Kidney capillary endothelial cell (primary cell): ENCODE measurements at regions not wholly inside any gene's neighbourhood (a gene's known extent, or its start where the extent isn't known, plus 50 kb on each side); places are given as distances from the start of the nearest gene placed in this dataset.
"Not testable (repeated sequence)": the region's sequence is repeated elsewhere in the genome, so short reads cannot be mapped to it uniquely, and the experiment has no call there.

Experiments used
- DNase-seq: peaks from one replicate; pipeline ENCODE4 v3.0.0-alpha.2; 2018; ENCODE audit warnings: low spot score

DNA sequence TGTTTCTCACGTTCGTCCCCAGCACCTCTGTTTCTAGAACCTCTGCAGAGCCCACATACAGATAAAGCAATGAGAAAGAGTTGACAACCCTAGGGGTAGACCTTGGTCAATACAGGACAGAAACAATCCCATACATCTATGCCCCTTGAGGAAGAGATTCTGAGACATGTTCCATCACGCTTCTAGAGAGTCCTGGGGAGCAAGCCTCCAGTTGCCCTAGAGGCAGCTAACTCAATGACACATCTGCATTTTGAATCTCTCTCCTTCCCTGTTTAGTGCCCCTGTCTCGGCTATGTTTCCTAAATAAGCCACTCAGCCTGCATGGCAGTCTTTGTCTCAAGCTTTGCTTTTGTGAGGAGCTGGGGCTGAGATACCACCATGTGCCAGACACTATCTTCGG, 435.3 kb downstream of the CD83 start:
- no peak for DNase-seq

DNA sequence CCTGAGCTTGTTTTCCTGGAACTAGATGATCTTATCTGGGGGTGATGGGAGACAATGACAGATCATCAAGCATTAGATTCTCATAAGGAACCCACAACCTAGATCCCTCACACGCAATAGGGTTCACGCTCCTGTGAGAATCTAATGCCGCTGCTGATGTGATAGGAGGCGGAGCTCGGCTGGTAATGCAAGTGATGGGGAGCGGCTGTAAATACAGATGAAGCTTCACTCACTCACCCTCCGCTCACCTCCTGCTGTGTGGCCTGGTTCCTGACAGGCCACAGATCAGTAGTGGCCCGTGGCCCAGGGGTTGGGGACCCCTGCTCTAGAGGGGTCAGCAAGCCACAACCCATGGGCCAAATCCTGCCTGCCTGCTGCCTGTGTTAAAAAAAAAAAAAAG, 435.9 kb downstream of the CD83 start:
- no peak for DNase-seq

DNA sequence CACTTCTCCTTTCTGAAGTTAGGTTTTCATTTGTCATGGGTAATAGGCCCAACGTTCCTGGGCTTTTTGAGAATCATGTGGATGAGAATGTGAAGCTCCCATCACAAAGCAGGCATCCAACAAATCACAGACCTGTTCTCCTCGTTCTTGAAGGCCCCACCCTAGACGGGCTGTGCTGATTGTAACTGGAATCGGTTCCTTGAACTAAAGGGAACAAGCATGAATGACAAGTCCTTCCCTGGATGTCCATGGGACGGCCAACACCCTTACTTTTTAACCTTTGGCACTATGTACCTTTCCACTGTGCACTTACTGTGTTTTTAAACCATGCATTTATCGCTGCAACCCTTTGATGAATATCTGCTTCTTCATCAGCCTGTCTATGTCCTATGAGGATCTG, 438.2 kb downstream of the CD83 start:
- DNase-seq, result no peak

DNA sequence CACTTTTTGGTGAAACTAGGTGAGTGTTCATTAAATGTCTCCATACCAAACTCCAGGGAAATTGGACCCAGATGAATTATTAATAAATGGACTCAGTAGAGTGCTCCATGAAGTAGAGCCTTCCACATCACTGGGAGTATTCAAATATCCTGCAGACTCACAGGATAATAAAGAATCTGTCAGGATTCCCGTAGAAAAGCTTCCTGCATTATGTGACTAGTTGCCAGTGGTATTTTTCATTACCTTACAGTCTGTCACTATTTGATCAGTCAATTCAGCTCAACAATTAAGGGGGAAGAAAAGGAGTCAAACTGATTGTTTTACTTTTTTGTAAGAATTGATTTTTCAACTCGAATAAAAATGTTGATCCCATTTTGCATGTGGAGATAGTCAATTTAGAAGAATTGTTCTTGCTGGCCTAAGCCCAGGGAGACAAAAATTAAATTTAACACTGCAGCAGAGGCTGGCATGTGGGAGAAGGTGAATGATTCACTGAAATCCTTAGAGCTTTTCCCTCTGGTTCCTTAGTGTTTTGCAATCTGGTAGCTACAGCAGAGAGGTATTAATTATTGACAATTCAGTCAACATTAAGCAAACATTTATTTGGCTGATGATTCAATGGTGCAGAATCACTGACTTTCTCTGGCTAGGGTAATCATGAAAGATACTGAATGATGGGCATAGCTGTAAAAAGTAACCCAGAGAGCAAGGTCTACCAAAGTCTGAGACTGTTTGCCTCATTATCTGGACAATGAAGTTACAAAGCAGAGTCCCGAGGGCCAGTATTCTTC, 442.4 kb downstream of the CD83 start:
- DNase-seq, result no peak

DNA sequence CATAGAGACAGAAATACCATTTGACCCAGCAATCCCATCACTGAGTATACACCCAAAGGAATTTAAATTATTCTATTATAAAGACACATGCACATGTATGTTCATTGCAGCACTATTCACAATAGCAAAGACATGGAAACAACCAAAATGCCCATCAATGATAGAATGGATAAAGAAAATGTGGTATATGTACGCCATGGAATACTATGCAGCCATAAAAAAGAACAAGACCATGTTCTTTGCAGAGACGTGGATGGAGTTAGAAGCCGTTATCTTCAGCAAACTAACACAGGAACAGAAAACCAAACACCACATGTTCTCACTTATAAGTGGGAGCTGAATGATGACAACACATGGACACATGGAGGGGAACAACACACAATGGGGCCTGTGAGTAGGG, 444.0 kb downstream of the CD83 start:
- not testable (repeated sequence) for DNase-seq

DNA sequence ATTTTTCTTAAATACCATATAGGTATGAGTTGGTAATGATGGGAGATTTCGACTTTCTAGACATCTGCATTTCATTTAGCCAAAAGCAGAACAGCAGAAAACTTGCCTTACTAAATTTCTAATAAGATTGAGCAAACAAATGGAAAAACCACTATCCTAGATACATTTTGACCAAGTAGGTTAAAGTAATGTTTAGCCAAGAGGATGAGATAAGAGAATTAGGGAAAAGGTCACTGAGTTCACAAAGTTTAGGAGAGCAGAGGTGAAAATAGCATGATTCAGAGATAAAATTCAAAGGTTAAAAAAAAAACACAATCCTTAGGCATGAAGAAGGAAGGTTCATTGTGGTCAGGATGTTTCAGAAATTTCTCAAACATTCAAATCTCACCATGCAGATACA, 450.3 kb downstream of the CD83 start:
- no peak for DNase-seq

DNA sequence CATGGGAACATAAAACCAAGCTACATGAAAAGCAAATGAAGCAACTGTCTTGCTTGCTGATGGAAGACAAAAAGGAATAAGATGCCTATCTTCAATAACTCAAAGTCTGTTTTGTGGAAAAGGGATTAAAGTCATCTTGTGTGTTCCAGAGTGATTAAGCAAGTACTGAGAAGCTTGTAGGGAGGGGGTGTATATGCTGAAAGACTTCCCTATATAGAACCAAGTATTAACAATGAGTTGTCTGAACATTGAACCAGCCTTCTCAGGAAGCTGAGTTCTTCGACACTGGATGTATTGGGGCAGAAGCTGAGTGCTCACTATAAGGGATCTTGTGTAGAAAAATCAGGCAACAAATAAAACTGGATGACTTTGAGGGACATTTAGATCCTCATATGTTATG, 451.8 kb downstream of the CD83 start:
- DNase-seq, result no peak

DNA sequence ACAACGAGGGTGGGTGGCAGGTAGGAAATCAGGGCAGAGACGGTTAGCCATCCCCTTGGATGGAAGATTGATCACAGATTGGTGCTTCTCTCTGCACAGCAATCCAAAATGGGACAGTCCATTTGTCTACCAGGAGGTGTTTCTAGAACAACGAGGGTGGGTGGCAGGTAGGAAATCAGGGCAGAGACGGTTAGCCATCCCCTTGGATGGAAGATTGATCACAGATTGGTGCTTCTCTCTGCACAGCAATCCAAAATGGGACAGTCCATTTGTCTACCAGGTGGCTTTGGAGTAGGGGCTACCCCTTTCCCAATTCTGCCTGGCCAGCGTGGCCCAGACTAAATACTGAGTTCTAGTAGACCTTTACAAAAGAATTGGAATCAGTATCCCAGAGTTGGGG, 452.3 kb downstream of the CD83 start:
- not testable (repeated sequence) for DNase-seq

DNA sequence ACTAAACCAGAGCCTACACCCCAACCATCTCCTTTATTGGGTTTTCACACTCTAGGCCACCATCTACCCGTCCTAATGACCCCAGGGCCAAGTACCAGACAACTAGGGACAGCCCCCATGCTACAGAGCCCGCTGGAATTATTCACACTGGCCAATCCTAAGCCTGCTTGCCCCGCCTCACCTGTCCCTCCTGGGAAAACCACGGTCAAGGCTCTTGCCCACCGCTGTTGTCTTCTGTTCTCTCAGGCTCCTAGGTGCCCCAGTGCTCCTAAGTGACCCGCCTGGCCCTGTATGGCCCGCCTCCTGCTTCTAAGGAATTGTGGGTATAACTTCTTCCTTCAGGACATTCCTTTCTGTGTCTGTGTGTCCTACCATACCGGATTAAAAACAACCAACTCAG, 453.4 kb downstream of the CD83 start:
- DNase-seq, result no peak

DNA sequence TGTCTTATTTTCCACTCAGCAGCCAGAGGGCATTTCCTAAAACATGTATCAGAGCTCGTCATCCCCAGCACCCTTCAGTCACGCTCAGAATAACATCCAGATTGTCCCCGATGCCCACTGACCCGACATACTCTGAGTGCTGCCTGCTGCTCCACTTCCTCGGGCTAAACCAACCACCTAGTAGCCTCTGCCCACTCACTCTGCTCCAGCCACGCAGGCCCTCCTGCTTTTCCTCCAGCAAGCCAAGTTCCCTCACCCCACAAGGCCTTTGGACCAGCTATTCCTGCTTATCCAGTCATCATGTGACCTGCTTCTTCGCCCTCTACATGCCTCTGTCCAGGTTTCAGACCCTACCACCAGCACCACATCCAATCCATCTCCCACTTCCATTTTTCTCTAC, 454.2 kb downstream of the CD83 start:
- DNase-seq, result no peak

DNA sequence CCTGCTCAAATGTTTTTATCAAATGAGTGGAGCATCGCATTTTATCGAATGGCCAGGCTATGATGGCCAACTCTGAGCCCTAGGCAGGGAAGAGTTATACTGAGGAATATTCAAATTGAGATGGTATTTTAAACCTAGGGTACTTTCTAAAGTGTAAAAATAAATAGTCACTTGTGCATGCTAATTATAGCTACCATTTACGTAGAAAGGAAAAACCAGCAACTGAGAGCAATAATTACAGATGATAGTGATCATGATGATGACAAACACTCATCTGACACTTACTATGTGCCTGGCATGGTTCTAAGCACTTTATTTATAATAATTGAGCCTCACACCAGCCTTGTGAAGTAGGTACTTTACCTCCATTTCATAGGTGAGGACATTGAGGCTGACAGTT, 455.7 kb downstream of the CD83 start:
- DNase-seq, result no peak

DNA sequence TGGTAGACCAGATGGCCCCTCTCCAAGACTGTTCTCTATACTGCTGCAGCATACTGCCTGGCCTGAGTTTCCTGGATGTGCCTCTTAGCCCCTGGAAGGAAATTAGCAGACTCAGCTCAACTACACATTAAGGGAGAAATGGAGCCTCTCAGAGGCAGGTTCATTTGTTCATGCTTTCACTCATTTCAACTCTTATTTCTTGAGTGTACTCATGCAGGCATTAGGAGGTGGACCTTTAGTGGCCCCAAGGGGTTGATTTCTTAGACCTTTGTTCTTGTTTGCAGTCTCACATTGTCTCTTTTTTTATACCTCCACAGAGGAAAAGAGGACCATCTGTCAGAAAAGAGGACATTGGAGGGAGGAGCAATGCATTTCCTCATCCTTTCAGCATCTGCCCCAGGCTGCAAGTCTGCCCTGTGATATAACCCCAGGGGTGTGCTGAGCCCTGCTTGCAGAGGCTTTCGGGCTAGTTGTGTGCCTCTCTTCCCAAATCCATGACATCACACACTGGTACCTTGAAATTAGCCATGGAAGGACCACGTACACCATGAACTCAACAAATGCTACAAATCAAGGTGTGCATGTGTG, 456.2 kb downstream of the CD83 start:
- DNase-seq, result no peak

DNA sequence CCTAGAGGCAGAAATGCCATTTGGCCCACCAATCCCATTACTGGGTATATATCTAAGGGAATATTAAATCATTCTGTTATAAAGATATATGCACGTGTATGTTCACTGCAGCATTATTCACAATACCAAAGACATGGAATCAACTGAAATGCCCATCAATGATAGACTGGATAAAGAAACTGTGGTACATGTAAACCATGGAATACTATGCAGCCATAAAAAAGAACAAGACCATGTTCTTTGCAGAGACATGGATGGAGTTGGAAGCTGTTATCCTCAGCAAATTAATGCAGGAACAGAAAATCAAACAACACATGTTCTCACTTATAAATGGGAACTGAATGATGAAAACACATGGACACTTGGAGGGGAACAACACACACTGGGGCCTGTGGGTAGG, 458.4 kb downstream of the CD83 start:
- DNase-seq, result no peak

DNA sequence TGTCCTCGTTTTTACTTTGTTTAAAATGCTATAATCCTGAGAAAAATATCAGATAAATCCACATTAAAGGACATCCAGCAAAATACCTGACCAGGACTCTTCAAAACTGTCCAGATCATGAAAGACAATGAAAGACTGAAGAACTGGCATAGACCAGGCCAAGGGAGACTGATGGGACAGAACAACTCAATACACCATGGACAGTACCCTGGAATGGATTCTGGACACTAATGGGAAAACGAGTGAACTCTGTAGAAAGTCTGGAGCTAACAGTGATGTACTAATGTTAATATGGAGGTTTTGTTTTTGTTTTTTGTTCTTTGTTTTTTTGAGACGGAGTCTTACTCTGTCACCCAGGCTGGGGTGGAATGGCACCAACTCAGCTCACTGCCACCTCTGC, 461.4 kb downstream of the CD83 start:
- no peak for DNase-seq

DNA sequence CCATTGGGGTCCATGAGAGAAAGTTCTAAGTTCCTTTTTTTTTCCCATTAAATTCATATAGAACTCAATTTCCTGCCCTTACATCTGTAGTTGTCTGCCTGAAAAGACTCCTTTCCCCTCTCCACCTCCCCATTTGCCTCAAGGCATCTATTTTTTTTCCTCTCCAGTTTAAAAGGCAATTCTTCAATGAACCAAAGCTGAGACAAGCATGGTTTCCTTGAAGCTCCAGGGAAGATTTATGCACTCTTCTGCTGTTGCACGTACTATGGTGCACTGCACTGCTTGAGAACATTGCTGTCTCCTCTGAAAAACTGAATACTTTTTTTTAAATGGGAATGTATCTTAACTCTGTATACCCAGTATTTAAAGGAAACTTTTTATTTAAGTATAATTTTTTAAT, 465.2 kb downstream of the CD83 start:
- no peak for DNase-seq

DNA sequence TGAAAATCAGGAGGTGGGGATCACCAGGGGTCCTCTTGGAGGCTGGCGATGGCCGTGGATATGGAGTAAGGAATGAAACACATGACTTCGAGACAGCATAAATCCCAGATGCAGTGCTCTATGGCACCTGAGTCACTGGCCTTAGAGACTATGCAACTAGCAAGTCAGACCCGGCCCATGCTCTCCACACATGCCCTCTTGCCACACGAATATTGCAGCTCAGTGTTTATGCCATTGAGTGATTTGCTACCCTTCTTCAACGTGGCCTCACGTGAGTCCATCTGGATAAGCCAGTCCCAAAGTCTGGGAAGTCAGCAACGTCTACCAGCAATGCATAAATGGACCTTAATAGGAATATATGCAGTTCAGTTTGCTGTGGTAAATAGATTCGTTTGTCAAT, 466.3 kb downstream of the CD83 start:
- DNase-seq, result no peak

DNA sequence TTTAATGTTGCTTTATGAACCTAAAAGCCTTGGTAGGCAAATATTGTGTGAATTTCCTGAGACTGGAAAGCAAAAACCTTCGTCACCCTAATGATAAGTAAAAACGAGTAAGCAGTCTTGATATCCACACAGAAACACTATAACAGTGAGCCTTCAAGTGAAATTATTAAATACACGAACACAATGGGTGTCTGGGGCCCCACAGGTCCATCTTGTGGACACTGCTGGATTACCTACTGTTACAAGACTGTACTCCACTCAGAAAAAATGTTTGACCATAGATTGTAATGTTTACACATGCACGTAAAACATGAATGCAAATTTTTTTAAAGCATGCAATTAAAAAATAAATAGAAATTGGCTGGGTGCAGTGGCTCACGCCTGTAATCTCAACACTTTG, 466.9 kb downstream of the CD83 start:
- no peak for DNase-seq

DNA sequence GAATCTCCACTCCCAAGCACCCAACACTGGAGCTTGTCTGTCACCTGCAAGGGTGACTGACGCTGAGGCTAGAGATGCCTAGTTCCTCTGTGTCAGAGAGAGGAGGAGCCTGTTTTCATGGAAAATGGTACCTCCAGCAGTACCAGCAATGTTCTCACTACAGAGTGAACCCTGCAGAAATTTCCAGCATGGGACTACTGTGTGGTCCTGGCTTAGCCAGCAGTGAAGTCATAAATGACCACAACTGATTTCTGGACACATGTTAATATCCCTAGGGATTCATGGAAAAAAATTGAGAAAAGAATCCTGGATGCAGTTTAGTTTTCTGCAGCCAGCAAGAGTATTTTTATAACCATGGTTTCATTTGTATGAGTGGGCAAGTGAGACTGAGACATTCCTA, 468.1 kb downstream of the CD83 start:
- DNase-seq, result no peak

DNA sequence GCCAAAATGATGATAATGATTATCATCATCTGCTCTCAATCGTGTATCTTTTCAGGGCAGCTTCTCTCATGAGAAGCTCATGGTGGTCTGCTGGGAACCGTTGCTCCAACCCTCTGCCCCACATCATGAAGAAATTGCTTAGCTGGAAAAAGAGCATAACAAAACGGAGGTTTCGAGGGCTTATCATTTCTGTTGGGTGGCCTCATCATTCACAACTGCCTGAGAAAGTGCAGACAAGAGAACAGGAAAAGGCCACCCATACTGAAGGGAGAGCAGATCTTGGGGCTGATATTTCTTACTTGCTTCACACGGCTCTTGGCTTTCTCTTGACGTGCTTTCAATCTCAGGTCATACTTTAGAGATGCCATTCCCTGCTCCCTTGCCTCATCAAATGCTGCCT, 471.6 kb downstream of the CD83 start:
- DNase-seq, result no peak

DNA sequence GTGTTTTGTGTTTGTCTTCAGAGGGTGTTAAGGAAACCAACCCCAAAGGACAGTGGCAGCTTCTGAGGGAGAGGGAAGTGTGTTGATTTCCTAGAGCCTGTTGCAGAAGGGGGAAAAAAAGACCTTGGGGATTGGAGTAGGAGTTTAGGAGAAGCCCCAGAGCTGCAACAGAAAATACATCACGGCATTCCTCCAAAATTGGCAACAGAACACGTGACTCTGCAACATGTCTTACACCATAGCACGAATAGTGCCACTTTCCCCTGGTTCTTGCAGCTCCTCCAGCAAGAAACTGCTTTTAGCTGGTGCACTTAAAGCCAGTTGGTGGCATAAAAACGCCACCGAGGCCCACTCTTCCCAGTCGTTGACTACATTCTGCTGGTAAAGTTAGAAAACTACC, 473.0 kb downstream of the CD83 start:
- no peak for DNase-seq

DNA sequence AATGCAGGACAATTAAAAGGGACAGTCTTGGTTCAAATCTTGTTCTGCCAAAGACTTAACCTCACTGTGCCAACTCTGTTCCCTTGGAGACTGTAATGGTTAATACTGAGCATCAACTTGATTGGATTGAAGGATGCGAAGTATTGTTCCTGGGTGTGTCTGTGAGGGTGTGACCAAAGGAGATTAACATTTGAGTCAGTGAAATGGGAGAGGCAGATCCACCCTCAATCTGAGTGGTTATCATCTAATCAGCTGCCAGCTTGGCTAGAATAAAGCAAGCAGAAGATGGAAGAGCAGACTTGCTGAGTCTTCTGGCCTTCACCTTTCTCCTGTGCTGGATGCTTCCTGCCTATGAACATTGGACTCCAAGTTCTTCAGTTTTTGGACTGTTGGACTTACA, 474.4 kb downstream of the CD83 start:
- DNase-seq, result no peak

DNA sequence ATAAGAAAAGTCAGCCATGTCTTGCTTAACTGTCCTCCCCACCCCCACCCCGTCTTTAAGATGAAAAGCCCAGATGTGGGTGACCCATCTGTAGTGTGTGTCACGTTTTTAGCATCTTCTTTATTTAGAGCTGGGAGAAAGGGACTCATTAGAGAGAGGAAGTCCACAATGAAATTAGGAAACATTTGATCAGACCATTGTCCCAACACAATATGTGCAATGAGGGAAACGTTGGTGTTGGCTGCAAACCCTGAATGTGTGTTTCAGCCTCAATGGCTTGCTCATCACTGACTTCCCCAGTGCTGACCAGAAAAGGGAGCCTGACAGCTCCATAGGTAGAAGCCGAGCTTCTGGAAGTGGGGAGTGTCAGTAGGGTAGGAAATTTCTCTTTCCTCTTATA, 475.7 kb downstream of the CD83 start:
- no peak for DNase-seq

DNA sequence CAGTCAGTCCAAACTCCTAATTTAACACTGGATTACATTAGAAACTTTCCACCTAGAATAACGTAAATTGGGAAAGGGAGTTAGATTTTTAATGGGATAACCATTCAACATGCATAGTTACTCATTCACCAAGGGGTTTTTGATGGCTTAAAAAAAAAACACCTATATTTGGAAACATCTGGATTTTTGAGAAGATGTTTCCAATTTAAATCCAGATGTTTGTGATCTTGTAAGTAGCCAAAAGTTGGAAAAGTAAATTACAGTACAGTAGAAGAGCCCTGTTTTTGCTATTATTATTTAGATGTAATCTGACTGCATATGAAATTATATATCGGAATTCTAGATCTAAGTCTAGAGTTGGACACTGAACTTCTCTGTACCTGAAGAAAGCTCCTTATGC, 478.2 kb downstream of the CD83 start:
- no peak for DNase-seq

DNA sequence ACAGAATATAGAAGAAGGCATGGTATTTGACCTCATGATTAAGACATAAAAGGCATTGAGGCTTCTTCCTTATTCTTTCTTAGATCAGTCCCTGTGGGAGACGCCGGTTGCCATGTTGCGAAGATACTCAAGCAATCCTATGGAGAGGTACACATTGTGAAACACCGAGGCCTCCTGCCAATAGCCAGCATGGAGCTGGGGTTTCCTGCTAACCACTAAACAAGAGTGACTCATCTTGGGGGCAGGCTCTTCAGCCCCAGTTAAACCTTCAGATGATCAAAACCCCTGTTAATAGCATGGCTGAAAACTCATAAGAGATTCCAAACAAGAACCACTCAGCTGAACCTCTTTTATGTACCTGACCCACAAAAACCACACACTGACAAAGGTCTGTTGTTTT, 478.8 kb downstream of the CD83 start:
- no peak for DNase-seq
